ENCODE measurements at regions not wholly inside any gene's neighbourhood (a gene's known extent, or its start where the extent isn't known, plus 50 kb on each side); places are given as distances from the start of the nearest gene placed in this dataset.
"Not testable (repeated sequence)": the region's sequence is repeated elsewhere in the genome, so short reads cannot be mapped to it uniquely, and the experiment has no call there.

GRCh38 chr1:69082312-69082711 lies 485.4 kb upstream of the LRRC7 start:
- TF ChIP-seq CTCF (conservative IDR thresholded peaks at IDR 0.05; ENCODE audit: low read depth), result no peak
- H3K27ac ChIP-seq, result no peak overlapping the region
- ChIA-PET POLR2A (ENCODE audit: low non-redundant PET) (no interaction called here), CTCF (no interaction called here)
- no peak for DNase-seq (ENCODE audit: low spot score)

- TF ChIP-seq CTCF (conservative IDR thresholded peaks at IDR 0.05; ENCODE audit: low read depth), result no peak
- DNase-seq (ENCODE audit: low spot score), result no peak
- ChIA-PET POLR2A (ENCODE audit: low non-redundant PET) (no interaction called here), CTCF (interaction anchor here (0.7 kb wide), 1 partner anchor 652 kb away, joined by 3 read pairs; no protein-coding TSS in a partner anchor)
- no peak overlapping the region for H3K27ac ChIP-seq
These were observed 481.6 kb upstream of the LRRC7 start for GRCh38 chr1:69086148-69086547.

- H3K27ac ChIP-seq, result no peak overlapping the region
- no peak for DNase-seq (ENCODE audit: low spot score)
- POLR2A ChIA-PET (ENCODE audit: low non-redundant PET), result no interaction called here
- CTCF ChIA-PET, result no interaction called here
- no peak for TF ChIP-seq CTCF (conservative IDR thresholded peaks at IDR 0.05; ENCODE audit: low read depth)
These were observed 479.2 kb upstream of the LRRC7 start for GRCh38 chr1:69088571-69088970.

GRCh38 chr1:69090170-69090569 lies 477.6 kb upstream of the LRRC7 start:
- no peak for TF ChIP-seq CTCF (conservative IDR thresholded peaks at IDR 0.05; ENCODE audit: low read depth)
- no peak overlapping the region for H3K27ac ChIP-seq
- ChIA-PET POLR2A (ENCODE audit: low non-redundant PET) (no interaction called here), CTCF (interaction anchor here (0.6 to 0.7 kb wide), 4 partner anchors 85 to 716 kb away, joined by 3 to 5 read pairs (median 4); no protein-coding TSS in a partner anchor)
- DNase-seq (ENCODE audit: low spot score), result no peak

GRCh38 chr1:69090752-69091151 lies 477.0 kb upstream of the LRRC7 start:
- no peak overlapping the region for H3K27ac ChIP-seq
- no peak for DNase-seq (ENCODE audit: low spot score)
- CTCF ChIA-PET, result interaction anchor here (0.6 to 0.7 kb wide), 3 partner anchors 84 to 716 kb away, joined by 3 to 5 read pairs (median 5); no protein-coding TSS in a partner anchor
- POLR2A ChIA-PET (ENCODE audit: low non-redundant PET), result no interaction called here
- TF ChIP-seq CTCF (conservative IDR thresholded peaks at IDR 0.05; ENCODE audit: low read depth), result no peak

GRCh38 chr1:69102058-69102457 lies 465.7 kb upstream of the LRRC7 start:
- CTCF ChIA-PET; POLR2A ChIA-PET (ENCODE audit: low non-redundant PET); H3K27ac ChIP-seq; DNase-seq (ENCODE audit: low spot score): not testable (repeated sequence)

- POLR2A ChIA-PET (ENCODE audit: low non-redundant PET), result no interaction called here
- TF ChIP-seq CTCF (conservative IDR thresholded peaks at IDR 0.05; ENCODE audit: low read depth), result no peak
- no peak overlapping the region for H3K27ac ChIP-seq
- DNase-seq (ENCODE audit: low spot score), result no peak
- CTCF ChIA-PET, result no interaction called here
These were observed 464.5 kb upstream of the LRRC7 start for GRCh38 chr1:69103213-69103612.

All from RWPE1 (cell line).